OCI-LY3 (cell line): ENCODE measurements at regions not wholly inside any gene's neighbourhood (a gene's known extent, or its start where the extent isn't known, plus 50 kb on each side); places are given as distances from the start of the nearest gene placed in this dataset.
A peak's percentile ranks its signal among the peaks of the same experiment; 100 is the strongest.

ENCODE experiments used
- H2AFZ ChIP-seq: fragments of 200-600, 300-600 bp; shearing (Covaris generic); 2 replicates; pipeline ENCODE4 v1.6.0; 2014; ENCODE audit warnings: antibody characterized with exemption, low read depth, low read length
- H3K27ac ChIP-seq: fragments of 200-600, 300-600 bp; sonication (generic); 2 replicates; pipeline ENCODE4 v1.5.1; 2014; ENCODE audit warnings: mild to moderate bottlenecking, low read length, moderate library complexity, mixed read lengths
- H3K27me3 ChIP-seq: fragments of 200-600, 300-600 bp; sonication (generic); 2 replicates; pipeline ENCODE4 v1.6.1; 2014; ENCODE audit warnings: low read depth, low read length, mixed read lengths
- H3K36me3 ChIP-seq: fragments of 200-600, 300-600 bp; sonication (generic); replicated peaks from 2 replicates; pipeline ENCODE3; 2014; ENCODE audit warnings: low read depth, low read length, mixed read lengths
- H3K4me1 ChIP-seq: fragments of 300-600, 200-600 bp; sonication (generic); 2 replicates; pipeline ENCODE4 v1.6.1; 2014; ENCODE audit warnings: low read length, mixed read lengths
- H3K4me2 ChIP-seq: fragments of 200-600, 300-600 bp; sonication (generic); 2 replicates; pipeline ENCODE4 v1.6.1; 2014; ENCODE audit warnings: low read length, mixed read lengths
- H3K4me3 ChIP-seq: fragments of 300-600, 200-600 bp; sonication (generic); 2 replicates; pipeline ENCODE4 v1.5.1; 2014; ENCODE audit warnings: antibody characterized with exemption, mild to moderate bottlenecking, low read length, moderate library complexity
- H3K79me2 ChIP-seq: fragments of 300-600, 200-600 bp; shearing (Covaris generic); 2 replicates; pipeline ENCODE4 v1.6.1; 2014; ENCODE audit warnings: mild to moderate bottlenecking, low read length, mixed read lengths
- H3K9ac ChIP-seq: fragments of 300-600, 200-600 bp; shearing (Covaris generic); 2 replicates; pipeline ENCODE4 v1.6.0; 2014; ENCODE audit warnings: mild to moderate bottlenecking, low read length, moderate library complexity
- H3K9me3 ChIP-seq: fragments of 200-600, 300-600 bp; shearing (Covaris generic); 2 replicates; pipeline ENCODE4 v1.6.1; 2014; ENCODE audit warnings: low read length, mixed read lengths; ENCODE audit not compliant: insufficient read depth
- H4K20me1 ChIP-seq: fragments of 200-600, 300-600 bp; sonication (generic); 2 replicates; pipeline ENCODE4 v1.6.1; 2016; ENCODE audit warnings: low read length, mixed read lengths; ENCODE audit not compliant: insufficient read depth
- CTCF ChIP-seq: fragments of 200-600, 300-600 bp; sonication (generic); IDR thresholded peaks from 2 replicates; pipeline ENCODE4 v1.5.1; 2014; ENCODE audit warnings: antibody characterized with exemption, low read length, low read depth
- EZH2phosphoT487 ChIP-seq: fragments of 200-600 bp; shearing (Covaris generic); IDR thresholded peaks from 2 replicates; pipeline ENCODE4 v1.6.1; 2018; ENCODE audit warnings: antibody characterized with exemption, mixed run types, low read depth

- H3K9ac ChIP-seq: no peak overlapping the region
- peak overlapping the region; percentile 69 for H2AFZ ChIP-seq
- peak overlapping the region; percentile 12; the same call in 1 of the 2 replicates for H3K4me3 ChIP-seq
- TF ChIP-seq CTCF (no peak), EZH2phosphoT487 (no peak)
- no peaks in the 10 kb centered on the region for H4K20me1 ChIP-seq
- no peaks in the 10 kb centered on the region for H3K27me3 ChIP-seq
- H3K4me2 ChIP-seq: peak overlapping the region; percentile 33
- peak overlapping the region; percentile 55 for H3K27ac ChIP-seq
- H3K4me1 ChIP-seq: peaks cover 43% of the 10 kb centered on the region
- no peaks in the 10 kb centered on the region for H3K79me2 ChIP-seq
- H3K9me3 ChIP-seq: no peaks in the 10 kb centered on the region
- no peaks in the 10 kb centered on the region for H3K36me3 ChIP-seq
Measured at GRCh38 chr5:68141494-68141893, 74.1 kb upstream of the PIK3R1 start.

DNA sequence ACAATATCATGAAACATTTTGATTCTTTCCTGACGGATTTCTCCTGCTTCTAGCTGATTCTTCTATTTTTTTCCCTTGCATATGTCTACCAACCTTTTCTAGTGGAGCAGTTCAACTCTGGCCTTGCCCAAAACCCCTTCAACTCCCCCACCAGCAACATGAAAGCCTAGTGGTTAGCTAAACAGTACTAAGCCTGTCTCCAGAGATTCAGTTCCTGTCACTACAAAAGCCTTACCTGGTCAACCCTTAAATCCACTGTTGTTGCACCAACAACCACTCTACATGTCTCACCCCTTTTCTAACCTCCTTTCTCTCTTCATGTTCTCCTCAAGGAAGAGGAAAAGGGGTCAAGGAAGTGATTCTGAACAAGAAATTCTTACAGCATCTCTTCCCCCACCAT is 74.8 kb upstream of the PIK3R1 start:
- no peak overlapping the region for H3K4me3 ChIP-seq
- no peaks in the 10 kb centered on the region for H3K9me3 ChIP-seq
- no peaks in the 10 kb centered on the region for H3K36me3 ChIP-seq
- H3K27me3 ChIP-seq: no peaks in the 10 kb centered on the region
- peak overlapping the region; percentile 69 for H2AFZ ChIP-seq
- H3K79me2 ChIP-seq: no peaks in the 10 kb centered on the region
- no peak overlapping the region; the same call in 1 of the 2 replicates for H3K9ac ChIP-seq
- peak overlapping the region; percentile 33 for H3K4me2 ChIP-seq
- no peaks in the 10 kb centered on the region for H4K20me1 ChIP-seq
- TF ChIP-seq EZH2phosphoT487 (no peak), CTCF (no peak)
- H3K4me1 ChIP-seq: peaks cover 43% of the 10 kb centered on the region
- peak overlapping the region; percentile 55 for H3K27ac ChIP-seq

DNA sequence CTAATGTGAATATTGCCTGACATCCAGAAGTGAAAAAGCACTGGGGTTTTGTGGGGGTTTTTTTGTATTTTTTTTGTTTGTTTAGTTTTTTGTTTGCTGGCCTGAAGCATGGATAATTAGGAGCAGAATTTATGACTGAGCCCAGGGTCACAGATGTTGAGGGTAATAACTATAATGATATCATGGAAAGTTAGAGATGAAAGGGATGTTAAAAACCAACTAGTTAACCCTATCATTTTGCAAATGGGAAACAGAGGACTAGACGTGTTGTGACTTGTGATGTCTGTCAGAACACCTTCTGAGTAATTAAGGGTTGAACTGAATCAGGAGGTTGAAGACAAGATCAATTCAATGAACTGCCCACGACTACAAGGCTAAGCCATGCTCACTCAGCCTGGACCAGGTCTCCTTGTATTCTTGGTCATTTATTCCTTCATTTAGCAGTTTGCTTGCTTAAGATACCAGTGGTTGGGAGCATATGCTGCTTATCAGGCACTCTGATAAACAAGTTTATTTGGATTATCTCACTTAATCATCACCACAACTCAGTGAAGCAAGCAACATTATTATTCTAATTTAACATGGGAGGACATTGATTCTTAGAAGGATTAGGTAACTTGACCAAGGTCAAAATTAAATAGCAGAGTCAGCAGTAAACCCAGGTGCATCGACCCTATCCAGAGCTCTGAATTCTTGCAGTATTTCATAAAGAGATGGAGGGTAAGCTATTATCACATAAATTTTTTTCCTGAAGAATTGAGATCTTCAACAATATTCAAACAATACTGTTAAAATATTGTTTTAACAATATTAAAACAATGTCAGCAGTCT is 75.7 kb upstream of the PIK3R1 start:
- no peaks in the 10 kb centered on the region for H3K36me3 ChIP-seq
- H3K27ac ChIP-seq: peak overlapping the region; percentile 55
- no peak overlapping the region for H2AFZ ChIP-seq
- TF ChIP-seq CTCF (no peak), EZH2phosphoT487 (no peak)
- no peaks in the 10 kb centered on the region for H3K27me3 ChIP-seq
- no peaks in the 10 kb centered on the region for H3K79me2 ChIP-seq
- no peaks in the 10 kb centered on the region for H3K9me3 ChIP-seq
- H3K4me3 ChIP-seq: no peak overlapping the region
- H3K9ac ChIP-seq: no peak overlapping the region
- H3K4me2 ChIP-seq: peak overlapping the region; percentile 20
- H4K20me1 ChIP-seq: no peaks in the 10 kb centered on the region
- peaks cover 43% of the 10 kb centered on the region for H3K4me1 ChIP-seq

GRCh38 chr5:68137511-68138140 is 77.9 kb upstream of the PIK3R1 start:
- Histone ChIP-seq H3K4me3 (no peak overlapping the region), H3K36me3 (no peaks in the 10 kb centered on the region), H3K9ac (no peak overlapping the region), H3K4me1 (peaks cover 43% of the 10 kb centered on the region), H4K20me1 (no peaks in the 10 kb centered on the region), H3K4me2 (no peak overlapping the region), H3K79me2 (no peaks in the 10 kb centered on the region), H3K27ac (peak overlapping the region; percentile 19; the same call in 1 of the 2 replicates), H2AFZ (no peak overlapping the region), H3K27me3 (no peaks in the 10 kb centered on the region), H3K9me3 (no peaks in the 10 kb centered on the region)
- TF ChIP-seq CTCF (no peak), EZH2phosphoT487 (no peak)
